A549 (cell line): ENCODE measurements at regions not wholly inside any gene's neighbourhood (a gene's known extent, or its start where the extent isn't known, plus 50 kb on each side); places are given as distances from the start of the nearest gene placed in this dataset.

ENCODE experiments used
- ATAC-seq, 2 experiments: fragments of 200-7000 bp in 1 of 2; fragments of >200 bp in 1 of 2; cut with Nextera tagmentation in 1 of 2; cut with Tn5 transposase in 1 of 2; 3 replicates each; pipeline versions ENCODE4 v1.8.0 to v1.9.1; 2018 to 2020; ENCODE audit warnings: mild to moderate bottlenecking in 1 of 2, moderate library complexity in 1 of 2
- CTCF ChIA-PET: fragments of 300-600 bp; sonication (Branson Sonifier 250); formaldehyde crosslinking; extraction: SDS; loops from one replicate; lab custom pipeline; 2021; ENCODE audit warnings: antibody characterized with exemption, inconsistent platforms; lab: Yijun Ruan, JAX
- POLR2A ChIA-PET: fragments of 350-600 bp; formaldehyde crosslinking; extraction: SDS; loops from one replicate; lab custom pipeline; 2021; ENCODE audit warnings: antibody characterized with exemption, inconsistent platforms; lab: Yijun Ruan, JAX
- DNase-seq, 2 experiments: peaks; one replicate each; pipeline versions ENCODE4 v3.0.0 to v3.0.0-alpha.2; 2011 to 2016; ENCODE audit warnings: low read depth in 1 of 2, low spot score in 1 of 2
- FAIRE-seq: peaks from 2 replicates; lab custom pipeline; 2011; peaks lifted over from hg19 to GRCh38; lab: Jason Lieb, UNC
- H3K27ac ChIP-seq, 2 experiments: fragments of >200 bp; sonication (Bioruptor Twin); formaldehyde crosslinking; 3 replicates each; pipeline ENCODE4 v1.5.1; 2016 to 2017
- H3K4me1 ChIP-seq: fragments of >200 bp; sonication (Bioruptor Twin); formaldehyde crosslinking; 3 replicates; pipeline ENCODE4 v1.6.1; 2016
- H3K4me2 ChIP-seq: fragments of >200 bp; sonication (Bioruptor Twin); formaldehyde crosslinking; 3 replicates; pipeline ENCODE4 v1.6.1; 2016
- H3K4me3 ChIP-seq: fragments of >200 bp; sonication (Bioruptor Twin); formaldehyde crosslinking; 3 replicates; pipeline ENCODE4 v1.5.1; 2016
- H3K9me3 ChIP-seq: fragments of >200 bp; sonication (Bioruptor Twin); formaldehyde crosslinking; 3 replicates; pipeline ENCODE4 v1.6.1; 2016
- ATOH8 ChIP-seq: fragments of 250-450 bp; sonication (Bioruptor Pico); IDR thresholded peaks from 2 replicates; pipeline ENCODE4 v1.5.0; 2020; ENCODE audit warnings: low read depth, mild to moderate bottlenecking, moderate library complexity
- BHLHE40 ChIP-seq: IDR thresholded peaks from 2 replicates; pipeline ENCODE4 v1.6.1; 2012; ENCODE audit warnings: low read depth, low read length, inconsistent platforms
- CHD4 ChIP-seq: fragments of 200-600 bp; sonication (generic); IDR thresholded peaks from 2 replicates; pipeline ENCODE4 v1.6.1; 2016; ENCODE audit warnings: antibody characterized with exemption, mild to moderate bottlenecking, borderline replicate concordance
- CTCF ChIP-seq: fragments of >200 bp; sonication (Bioruptor Twin); formaldehyde crosslinking; IDR thresholded peaks from 3 replicates; pipeline ENCODE4 v1.5.1; 2016
- E2F6 ChIP-seq: IDR thresholded peaks from 2 replicates; pipeline ENCODE4 v1.6.1; 2012; ENCODE audit warnings: low read depth, borderline replicate concordance
- EHF ChIP-seq: fragments of 250-450 bp; sonication (Bioruptor Pico); IDR thresholded peaks from 2 replicates; pipeline ENCODE4 v1.5.0; 2020; ENCODE audit warnings: mild to moderate bottlenecking
- EHMT2 ChIP-seq: fragments of 200-600 bp; sonication (generic); IDR thresholded peaks from 2 replicates; pipeline ENCODE4 v1.6.1; 2016; ENCODE audit warnings: antibody characterized with exemption, low read depth, mild to moderate bottlenecking, moderate library complexity
- EP300 ChIP-seq, 2 experiments: fragments of >200 bp; sonication (Bioruptor Twin); formaldehyde crosslinking; IDR thresholded peaks; 2 replicates in 1 of 2; 3 replicates in 1 of 2; pipeline ENCODE4 v1.6.1; 2016 to 2017
- FOSB ChIP-seq: fragments of 250-450 bp; sonication (Bioruptor Pico); IDR thresholded peaks from 2 replicates; pipeline ENCODE4 v1.5.0; 2020; ENCODE audit warnings: mild to moderate bottlenecking, moderate library complexity
- FOSL2 ChIP-seq, 2 experiments: fragments of 450-650 bp in 1 of 2; fragments of >200 bp in 1 of 2; sonication (Bioruptor Twin) in 1 of 2; formaldehyde crosslinking; IDR thresholded peaks; 2 replicates each; pipeline versions ENCODE4 v1.5.0 to v1.6.1; 2016 to 2020; ENCODE audit warnings: mild to moderate bottlenecking in 1 of 2, moderate library complexity in 1 of 2
- FOXS1 ChIP-seq: fragments of 250-450 bp; sonication (Bioruptor Pico); IDR thresholded peaks from 2 replicates; pipeline ENCODE4 v1.5.0; 2020; ENCODE audit warnings: mild to moderate bottlenecking, moderate library complexity
- JUN ChIP-seq, 2 experiments: fragments of >200 bp; sonication (Bioruptor Twin); formaldehyde crosslinking; IDR thresholded peaks; 2 replicates in 1 of 2; 3 replicates in 1 of 2; pipeline ENCODE4 v1.6.1; 2016 to 2017
- JUNB ChIP-seq: fragments of >200 bp; sonication (Bioruptor Twin); formaldehyde crosslinking; IDR thresholded peaks from 2 replicates; pipeline ENCODE4 v1.6.1; 2016
- KDM1A ChIP-seq: fragments of 200-600 bp; sonication (generic); IDR thresholded peaks from 2 replicates; pipeline ENCODE4 v1.6.1; 2016; ENCODE audit warnings: low read depth, mild to moderate bottlenecking
- MAFK ChIP-seq: fragments of 450-650 bp; IDR thresholded peaks from 2 replicates; pipeline ENCODE4 v1.6.1; 2014; ENCODE audit not compliant: partially characterized antibody
- MYC ChIP-seq: IDR thresholded peaks from 2 replicates; pipeline ENCODE4 v1.6.1; 2012; ENCODE audit warnings: mild to moderate bottlenecking, inconsistent platforms, low read length, improper control_type of control experiment, borderline replicate concordance
- NFE2L2 ChIP-seq: fragments of 150-350 bp; conservative IDR thresholded peaks from 2 replicates; pipeline ENCODE4 v1.6.1; 2014; ENCODE audit warnings: low read length
- NR3C1 ChIP-seq: fragments of >200 bp; sonication (Bioruptor Twin); formaldehyde crosslinking; IDR thresholded peaks from 3 replicates; pipeline ENCODE4 v1.6.1; 2017
- SREBF2 ChIP-seq: fragments of 450-650 bp; IDR thresholded peaks from 2 replicates; pipeline ENCODE4 v1.6.1; 2014; ENCODE audit warnings: mild to moderate bottlenecking, moderate library complexity
- TP53 ChIP-seq: fragments of 250-450 bp; sonication (Bioruptor Pico); IDR thresholded peaks from 2 replicates; pipeline ENCODE4 v1.5.0; 2021; ENCODE audit warnings: mild to moderate bottlenecking, moderate library complexity
- USF2 ChIP-seq: fragments of 450-650 bp; IDR thresholded peaks from 2 replicates; pipeline ENCODE4 v1.6.1; 2014; ENCODE audit warnings: antibody characterized with exemption
- ZC3H11A ChIP-seq: fragments of 450-650 bp; IDR thresholded peaks from 2 replicates; pipeline ENCODE4 v1.6.1; 2014; ENCODE audit warnings: antibody characterized with exemption, mild to moderate bottlenecking
- ZFP36 ChIP-seq: fragments of 450-650 bp; IDR thresholded peaks from 2 replicates; pipeline ENCODE4 v1.6.1; 2014; ENCODE audit warnings: borderline replicate concordance; ENCODE audit not compliant: partially characterized antibody
- WGBS: methylation state at CpG from one replicate; pipeline ENCODE4 v1.1.6; 2017; ENCODE audit errors: missing lambda C conversion rate; 5-methylcytosine and 5-hydroxymethylcytosine counted together
- TF ChIP-seq, protein P1 (sequence below): fragments of >200 bp; sonication (Bioruptor Twin); formaldehyde crosslinking; IDR thresholded peaks from 3 replicates; pipeline ENCODE4 v1.6.1; 2016

DNA sequence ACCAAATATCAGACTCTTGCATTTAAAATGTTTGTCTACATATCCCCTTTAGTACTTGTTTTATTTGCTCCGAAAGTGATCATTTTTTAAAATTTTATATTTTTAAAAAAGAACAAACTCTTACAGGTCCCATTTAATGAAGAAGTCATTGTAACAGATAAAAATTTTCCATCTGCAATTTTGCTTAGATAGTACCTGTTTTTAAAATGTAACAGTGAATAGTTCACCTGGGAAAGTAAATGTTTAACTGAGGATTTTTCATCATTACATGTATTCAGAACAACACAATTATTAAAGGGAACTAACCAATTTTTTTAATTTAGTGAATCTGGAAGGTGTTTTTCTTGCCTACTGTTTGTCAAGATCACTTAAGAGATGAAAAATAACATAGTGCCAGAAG lies 1099.5 kb upstream of the PHF14 start:
- no peaks in the 10 kb centered on the region for H3K4me1 ChIP-seq
- WGBS = 7% methylated on average over 1 of the region's 1 CpG
- ATAC-seq (no peak), FAIRE-seq (no peak), DNase-seq (no peak)
- no peaks in the 10 kb centered on the region; the same call in 2 of the 3 replicates for H3K9me3 ChIP-seq
- no peak overlapping the region for H3K4me2 ChIP-seq
- H3K27ac ChIP-seq = no peak overlapping the region
- ChIA-PET CTCF (no interaction called here), POLR2A (no interaction called here)
- no peak overlapping the region for H3K4me3 ChIP-seq
- TF ChIP-seq SREBF2 (no peak), FOSB (no peak), EP300 (IDR thresholded peaks at IDR 0.05) (no peak), MYC (no peak), ZC3H11A (no peak), MAFK (no peak), CHD4 (no peak)
- TF ChIP-seq, protein P1, sequence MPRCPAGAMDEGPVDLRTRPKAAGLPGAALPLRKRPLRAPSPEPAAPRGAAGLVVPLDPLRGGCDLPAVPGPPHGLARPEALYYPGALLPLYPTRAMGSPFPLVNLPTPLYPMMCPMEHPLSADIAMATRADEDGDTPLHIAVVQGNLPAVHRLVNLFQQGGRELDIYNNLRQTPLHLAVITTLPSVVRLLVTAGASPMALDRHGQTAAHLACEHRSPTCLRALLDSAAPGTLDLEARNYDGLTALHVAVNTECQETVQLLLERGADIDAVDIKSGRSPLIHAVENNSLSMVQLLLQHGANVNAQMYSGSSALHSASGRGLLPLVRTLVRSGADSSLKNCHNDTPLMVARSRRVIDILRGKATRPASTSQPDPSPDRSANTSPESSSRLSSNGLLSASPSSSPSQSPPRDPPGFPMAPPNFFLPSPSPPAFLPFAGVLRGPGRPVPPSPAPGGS = no peak

DNA sequence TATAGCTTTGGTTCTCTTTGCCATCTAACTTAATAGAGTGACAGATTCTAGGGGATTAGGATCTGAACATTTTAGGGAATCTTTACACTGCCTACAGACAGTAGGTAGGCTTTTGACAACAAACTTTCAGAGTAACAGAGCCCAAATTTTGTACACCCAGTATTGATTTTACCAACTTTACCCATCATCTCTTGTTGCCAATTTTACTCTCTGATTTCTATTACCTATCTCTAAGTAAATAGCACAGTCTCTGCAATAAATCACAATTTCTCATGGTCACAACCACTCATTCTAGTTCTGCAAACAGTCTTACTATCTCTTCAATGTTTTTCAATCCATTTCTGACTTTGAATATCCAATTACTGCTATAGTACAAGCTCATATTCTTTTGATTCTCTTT lies 1097.6 kb upstream of the PHF14 start:
- DNase-seq (no peak), FAIRE-seq (no peak), ATAC-seq (no peak)
- Histone ChIP-seq H3K27ac (no peak overlapping the region), H3K4me1 (no peaks in the 10 kb centered on the region), H3K4me2 (no peak overlapping the region), H3K4me3 (no peak overlapping the region), H3K9me3 (no peaks in the 10 kb centered on the region; the same call in 2 of the 3 replicates)
- POLR2A ChIA-PET = no interaction called here
- CTCF ChIA-PET = interaction anchor here (0.5 kb wide), 1 partner anchor 1916 kb away, joined by 3 read pairs; no protein-coding TSS in a partner anchor
- TF ChIP-seq JUN (IDR thresholded peaks at IDR 0.05) (no peak), CHD4 (no peak), FOSL2 (IDR thresholded peaks at IDR 0.05) (no peak), FOSL2 (CRISPR knock-in tag; IDR thresholded peaks at IDR 0.05) (no peak), FOXS1 (CRISPR knock-in tag) (no peak)

GRCh38 chr7:9889554-9889953 lies 1084.1 kb upstream of the PHF14 start:
- DNase-seq (no peak), ATAC-seq (no peak), FAIRE-seq (no peak)
- Histone ChIP-seq H3K9me3 (no peaks in the 10 kb centered on the region), H3K27ac (no peak overlapping the region), H3K4me1 (no peaks in the 10 kb centered on the region), H3K4me3 (no peak overlapping the region), H3K4me2 (no peak overlapping the region)
- 4% methylated on average over 2 of the region's 2 CpGs for WGBS
- POLR2A ChIA-PET = no interaction called here
- TF ChIP-seq EHMT2 = no peak
- TF ChIP-seq TP53 (CRISPR knock-in tag) = no peak
- CTCF ChIA-PET = no interaction called here

DNA sequence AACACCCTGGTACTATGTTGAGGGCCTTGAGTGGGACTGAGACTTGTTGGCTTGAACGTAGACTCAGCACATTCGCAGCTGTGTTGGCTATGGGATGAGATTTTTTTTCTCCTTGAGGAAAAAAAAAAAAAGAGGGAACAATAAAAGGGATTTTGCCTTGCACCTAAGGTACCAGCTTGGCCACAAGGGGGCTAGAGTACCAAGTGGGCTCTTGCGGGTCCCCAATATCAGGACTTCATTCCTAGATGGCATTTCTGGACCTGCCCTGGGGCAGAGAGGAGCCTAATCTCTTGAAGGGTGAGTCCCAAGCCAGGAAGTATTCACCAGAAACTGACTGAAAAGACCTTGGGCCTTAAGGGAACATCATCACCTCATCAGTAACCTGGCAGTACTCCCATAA lies 1083.6 kb upstream of the PHF14 start:
- CTCF ChIA-PET = no interaction called here
- DNase-seq = peak in 1 of 2 experiments; percentile 0
- Histone ChIP-seq H3K4me1 (no peaks in the 10 kb centered on the region), H3K9me3 (no peaks in the 10 kb centered on the region), H3K27ac (no peak overlapping the region)
- ATAC-seq = no peak
- TF ChIP-seq E2F6 (no peak), NR3C1 (no peak), BHLHE40 (no peak), JUN (IDR thresholded peaks at IDR 0.05) (no peak), KDM1A (no peak), ZFP36 (no peak), USF2 (no peak), ZC3H11A (no peak), ATOH8 (CRISPR knock-in tag) (no peak), MYC (no peak), CTCF (no peak), NFE2L2 (no peak), EHF (no peak), JUNB (no peak)
- TF ChIP-seq, all 56 proteins: peak for 0
- POLR2A ChIA-PET = no interaction called here
- H3K4me3 ChIP-seq = no peak overlapping the region
- FAIRE-seq = no peak
- 0% methylated on average over 3 of the region's 3 CpGs for WGBS
- H3K4me2 ChIP-seq = no peak overlapping the region
